HL-60 (cell line): ENCODE measurements at regions not wholly inside any gene's neighbourhood (a gene's known extent, or its start where the extent isn't known, plus 50 kb on each side); places are given as distances from the start of the nearest gene placed in this dataset.

Experiments used
- POLR2AphosphoS5 ChIP-seq: IDR thresholded peaks from 2 replicates; pipeline ENCODE4 v1.6.1; 2012; ENCODE audit warnings: low read depth
- TF ChIP-seq, protein P1 (sequence below): IDR thresholded peaks from one replicate; pipeline ENCODE4 v1.5.1; 2011; ENCODE audit warnings: low read length, control low read depth, inconsistent platforms; ENCODE audit not compliant: insufficient read depth

DNA sequence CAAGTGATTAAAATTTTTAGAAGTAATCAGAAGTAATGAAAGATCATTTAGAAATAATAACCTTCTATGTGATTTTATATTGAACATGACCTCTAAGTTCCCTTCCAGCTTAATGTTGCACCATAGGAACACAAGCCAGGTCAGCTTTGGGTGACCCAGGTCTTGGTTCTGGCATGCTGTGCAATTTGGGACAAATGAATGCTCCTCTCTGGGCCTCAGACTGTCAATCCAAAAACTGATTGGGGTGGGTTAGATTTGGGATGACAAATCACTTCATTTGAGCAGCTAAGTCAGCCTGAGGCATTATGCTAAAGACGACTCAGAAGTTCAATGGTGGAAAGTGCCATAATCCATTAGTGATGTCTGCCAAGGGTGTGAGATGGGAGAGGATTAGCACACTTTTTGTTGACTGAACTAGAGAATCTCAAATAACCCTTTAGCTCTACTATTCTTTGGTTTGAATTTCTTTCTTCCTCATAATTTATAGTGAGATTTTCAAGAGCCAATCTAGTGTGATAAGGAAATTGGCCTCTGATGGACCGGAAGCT lies 60.7 kb upstream of the BOD1 start:
- TF ChIP-seq, protein P1, sequence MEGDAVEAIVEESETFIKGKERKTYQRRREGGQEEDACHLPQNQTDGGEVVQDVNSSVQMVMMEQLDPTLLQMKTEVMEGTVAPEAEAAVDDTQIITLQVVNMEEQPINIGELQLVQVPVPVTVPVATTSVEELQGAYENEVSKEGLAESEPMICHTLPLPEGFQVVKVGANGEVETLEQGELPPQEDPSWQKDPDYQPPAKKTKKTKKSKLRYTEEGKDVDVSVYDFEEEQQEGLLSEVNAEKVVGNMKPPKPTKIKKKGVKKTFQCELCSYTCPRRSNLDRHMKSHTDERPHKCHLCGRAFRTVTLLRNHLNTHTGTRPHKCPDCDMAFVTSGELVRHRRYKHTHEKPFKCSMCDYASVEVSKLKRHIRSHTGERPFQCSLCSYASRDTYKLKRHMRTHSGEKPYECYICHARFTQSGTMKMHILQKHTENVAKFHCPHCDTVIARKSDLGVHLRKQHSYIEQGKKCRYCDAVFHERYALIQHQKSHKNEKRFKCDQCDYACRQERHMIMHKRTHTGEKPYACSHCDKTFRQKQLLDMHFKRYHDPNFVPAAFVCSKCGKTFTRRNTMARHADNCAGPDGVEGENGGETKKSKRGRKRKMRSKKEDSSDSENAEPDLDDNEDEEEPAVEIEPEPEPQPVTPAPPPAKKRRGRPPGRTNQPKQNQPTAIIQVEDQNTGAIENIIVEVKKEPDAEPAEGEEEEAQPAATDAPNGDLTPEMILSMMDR, result no peak
- TF ChIP-seq POLR2AphosphoS5, result no peak
